ENCODE measurements at regions not wholly inside any gene's neighbourhood (a gene's known extent, or its start where the extent isn't known, plus 50 kb on each side); places are given as distances from the start of the nearest gene placed in this dataset.
"Not testable (repeated sequence)": the region's sequence is repeated elsewhere in the genome, so short reads cannot be mapped to it uniquely, and the experiment has no call there.

- H3K36me3 ChIP-seq (ENCODE audit: control insufficient read depth, insufficient read depth, low read length); H3K9me3 ChIP-seq (ENCODE audit: control insufficient read depth, insufficient read depth, low read depth, low read length); H3K9ac ChIP-seq (ENCODE audit: low read length); H3K4me1 ChIP-seq (ENCODE audit: control insufficient read depth, insufficient read depth, low read length); H3K27me3 ChIP-seq (ENCODE audit: control insufficient read depth, insufficient read depth, low read length); H3K27ac ChIP-seq (ENCODE audit: low read depth, low read length); H3K4me3 ChIP-seq (ENCODE audit: low read depth, low read length): not testable (repeated sequence)
Measured at GRCh38 chr3:165498742-165499141, 302.6 kb upstream of the SLITRK3 start.

- H3K36me3 ChIP-seq (ENCODE audit: control insufficient read depth, insufficient read depth, low read length): no peaks in the 10 kb centered on the region
- no peaks in the 10 kb centered on the region for H3K4me1 ChIP-seq (ENCODE audit: control insufficient read depth, insufficient read depth, low read length)
- H3K27ac ChIP-seq (ENCODE audit: low read depth, low read length): no peak overlapping the region
Measured at GRCh38 chr3:165491487-165491886, 295.3 kb upstream of the SLITRK3 start.

GRCh38 chr3:165476399-165477060 lies 280.3 kb upstream of the SLITRK3 start:
- Histone ChIP-seq H3K4me3 (ENCODE audit: low read depth, low read length) (no peak overlapping the region), H3K27ac (ENCODE audit: low read depth, low read length) (no peak overlapping the region), H3K9ac (ENCODE audit: low read length) (no peak overlapping the region), H3K27me3 (ENCODE audit: control insufficient read depth, insufficient read depth, low read length) (no peaks in the 10 kb centered on the region), H3K4me1 (ENCODE audit: control insufficient read depth, insufficient read depth, low read length) (no peaks in the 10 kb centered on the region), H3K9me3 (ENCODE audit: control insufficient read depth, insufficient read depth, low read depth, low read length) (peaks cover 8% of the 10 kb centered on the region; the same call in 1 of the 2 replicates), H3K36me3 (ENCODE audit: control insufficient read depth, insufficient read depth, low read length) (no peaks in the 10 kb centered on the region)

More at GRCh38 chr3:165491487-165491886, 295.3 kb upstream of the SLITRK3 start:
- Histone ChIP-seq H3K4me3 (ENCODE audit: low read depth, low read length) (no peak overlapping the region), H3K9me3 (ENCODE audit: control insufficient read depth, insufficient read depth, low read depth, low read length) (no peaks in the 10 kb centered on the region), H3K27me3 (ENCODE audit: control insufficient read depth, insufficient read depth, low read length) (no peaks in the 10 kb centered on the region), H3K9ac (ENCODE audit: low read length) (no peak overlapping the region)

GRCh38 chr3:165466856-165467255 lies 270.7 kb upstream of the SLITRK3 start:
- H3K9ac ChIP-seq (ENCODE audit: low read length): no peak overlapping the region
- no peaks in the 10 kb centered on the region for H3K36me3 ChIP-seq (ENCODE audit: control insufficient read depth, insufficient read depth, low read length)
- H3K9me3 ChIP-seq (ENCODE audit: control insufficient read depth, insufficient read depth, low read depth, low read length): no peaks in the 10 kb centered on the region
- H3K4me3 ChIP-seq (ENCODE audit: low read depth, low read length): no peak overlapping the region
- H3K27ac ChIP-seq (ENCODE audit: low read depth, low read length): no peak overlapping the region
- no peaks in the 10 kb centered on the region for H3K27me3 ChIP-seq (ENCODE audit: control insufficient read depth, insufficient read depth, low read length)
- no peaks in the 10 kb centered on the region for H3K4me1 ChIP-seq (ENCODE audit: control insufficient read depth, insufficient read depth, low read length)

GRCh38 chr3:165464736-165465135 lies 268.6 kb upstream of the SLITRK3 start:
- H3K4me3 ChIP-seq (ENCODE audit: low read depth, low read length): no peak overlapping the region
- H3K27me3 ChIP-seq (ENCODE audit: control insufficient read depth, insufficient read depth, low read length): no peaks in the 10 kb centered on the region
- H3K9me3 ChIP-seq (ENCODE audit: control insufficient read depth, insufficient read depth, low read depth, low read length): no peaks in the 10 kb centered on the region
- H3K36me3 ChIP-seq (ENCODE audit: control insufficient read depth, insufficient read depth, low read length): no peaks in the 10 kb centered on the region
- no peak overlapping the region for H3K27ac ChIP-seq (ENCODE audit: low read depth, low read length)
- no peak overlapping the region for H3K9ac ChIP-seq (ENCODE audit: low read length)
- no peaks in the 10 kb centered on the region for H3K4me1 ChIP-seq (ENCODE audit: control insufficient read depth, insufficient read depth, low read length)

- Histone ChIP-seq H3K27me3 (ENCODE audit: control insufficient read depth, insufficient read depth, low read length) (no peaks in the 10 kb centered on the region), H3K9ac (ENCODE audit: low read length) (no peak overlapping the region), H3K4me3 (ENCODE audit: low read depth, low read length) (no peak overlapping the region), H3K9me3 (ENCODE audit: control insufficient read depth, insufficient read depth, low read depth, low read length) (no peaks in the 10 kb centered on the region), H3K27ac (ENCODE audit: low read depth, low read length) (no peak overlapping the region), H3K4me1 (ENCODE audit: control insufficient read depth, insufficient read depth, low read length) (no peaks in the 10 kb centered on the region), H3K36me3 (ENCODE audit: control insufficient read depth, insufficient read depth, low read length) (no peaks in the 10 kb centered on the region)
Measured at GRCh38 chr3:165463531-165463930, 267.3 kb upstream of the SLITRK3 start.

- Histone ChIP-seq H3K27me3 (ENCODE audit: control insufficient read depth, insufficient read depth, low read length) (no peaks in the 10 kb centered on the region), H3K9ac (ENCODE audit: low read length) (no peak overlapping the region), H3K9me3 (ENCODE audit: control insufficient read depth, insufficient read depth, low read depth, low read length) (no peaks in the 10 kb centered on the region), H3K4me1 (ENCODE audit: control insufficient read depth, insufficient read depth, low read length) (no peaks in the 10 kb centered on the region), H3K4me3 (ENCODE audit: low read depth, low read length) (no peak overlapping the region), H3K27ac (ENCODE audit: low read depth, low read length) (no peak overlapping the region), H3K36me3 (ENCODE audit: control insufficient read depth, insufficient read depth, low read length) (no peaks in the 10 kb centered on the region)
Measured at GRCh38 chr3:165462636-165463334, 266.6 kb upstream of the SLITRK3 start.

- no peaks in the 10 kb centered on the region for H3K27me3 ChIP-seq (ENCODE audit: control insufficient read depth, insufficient read depth, low read length)
- H3K36me3 ChIP-seq (ENCODE audit: control insufficient read depth, insufficient read depth, low read length): no peaks in the 10 kb centered on the region
- H3K9me3 ChIP-seq (ENCODE audit: control insufficient read depth, insufficient read depth, low read depth, low read length): no peaks in the 10 kb centered on the region
- H3K4me3 ChIP-seq (ENCODE audit: low read depth, low read length): no peak overlapping the region
- no peak overlapping the region for H3K9ac ChIP-seq (ENCODE audit: low read length)
- no peaks in the 10 kb centered on the region for H3K4me1 ChIP-seq (ENCODE audit: control insufficient read depth, insufficient read depth, low read length)
- H3K27ac ChIP-seq (ENCODE audit: low read depth, low read length): no peak overlapping the region
Measured at GRCh38 chr3:165459924-165460835, 264.0 kb upstream of the SLITRK3 start.

- H3K4me3 ChIP-seq (ENCODE audit: low read depth, low read length): no peak overlapping the region
- no peak overlapping the region for H3K27ac ChIP-seq (ENCODE audit: low read depth, low read length)
- H3K9me3 ChIP-seq (ENCODE audit: control insufficient read depth, insufficient read depth, low read depth, low read length): no peaks in the 10 kb centered on the region
- H3K27me3 ChIP-seq (ENCODE audit: control insufficient read depth, insufficient read depth, low read length): no peaks in the 10 kb centered on the region
- H3K4me1 ChIP-seq (ENCODE audit: control insufficient read depth, insufficient read depth, low read length): no peaks in the 10 kb centered on the region
- H3K9ac ChIP-seq (ENCODE audit: low read length): no peak overlapping the region
- no peaks in the 10 kb centered on the region for H3K36me3 ChIP-seq (ENCODE audit: control insufficient read depth, insufficient read depth, low read length)
Measured at GRCh38 chr3:165459111-165459510, 262.9 kb upstream of the SLITRK3 start.

GRCh38 chr3:165457096-165457495 lies 260.9 kb upstream of the SLITRK3 start:
- Histone ChIP-seq H3K27me3 (ENCODE audit: control insufficient read depth, insufficient read depth, low read length) (no peaks in the 10 kb centered on the region), H3K4me1 (ENCODE audit: control insufficient read depth, insufficient read depth, low read length) (no peaks in the 10 kb centered on the region), H3K9me3 (ENCODE audit: control insufficient read depth, insufficient read depth, low read depth, low read length) (no peaks in the 10 kb centered on the region), H3K36me3 (ENCODE audit: control insufficient read depth, insufficient read depth, low read length) (no peaks in the 10 kb centered on the region), H3K9ac (ENCODE audit: low read length) (no peak overlapping the region), H3K27ac (ENCODE audit: low read depth, low read length) (no peak overlapping the region), H3K4me3 (ENCODE audit: low read depth, low read length) (no peak overlapping the region)

GRCh38 chr3:165455793-165456192 lies 259.6 kb upstream of the SLITRK3 start:
- Histone ChIP-seq H3K27ac (ENCODE audit: low read depth, low read length) (no peak overlapping the region), H3K27me3 (ENCODE audit: control insufficient read depth, insufficient read depth, low read length) (no peaks in the 10 kb centered on the region), H3K9ac (ENCODE audit: low read length) (no peak overlapping the region), H3K9me3 (ENCODE audit: control insufficient read depth, insufficient read depth, low read depth, low read length) (no peaks in the 10 kb centered on the region), H3K4me1 (ENCODE audit: control insufficient read depth, insufficient read depth, low read length) (no peaks in the 10 kb centered on the region), H3K36me3 (ENCODE audit: control insufficient read depth, insufficient read depth, low read length) (no peaks in the 10 kb centered on the region), H3K4me3 (ENCODE audit: low read depth, low read length) (no peak overlapping the region)

Data from HUES6 (cell line).